Adrenal gland (tissue), 5 donors: ENCODE measurements at regions not wholly inside any gene's neighbourhood (a gene's known extent, or its start where the extent isn't known, plus 50 kb on each side); places are given as distances from the start of the nearest gene placed in this dataset.

Experiments
- POLR2A ChIP-seq, 2 donors: fragments of 450-650 bp; IDR thresholded peaks; one replicate each; pipeline ENCODE4 v1.6.1; 2017; ENCODE audit warnings: antibody characterized with exemption in 2 of 2, mild to moderate bottlenecking in 2 of 2, moderate library complexity in 1 of 2
- TF ChIP-seq, protein P1 (sequence below), 6 experiments: fragments of 450-650 bp in 4 of 6; fragments of 200-600 bp in 2 of 6; sonication (generic) in 1 of 6; IDR thresholded peaks; 1 replicate in 5 of 6; 2 replicates in 1 of 6; pipeline versions ENCODE4 v1.5.1 to v1.8.0; 2016 to 2021; ENCODE audit warnings: antibody characterized with exemption in 6 of 6, mild to moderate bottlenecking in 2 of 6, moderate library complexity in 1 of 6
- donor health status: DM: no; HTN: no; CAD: no.

DNA sequence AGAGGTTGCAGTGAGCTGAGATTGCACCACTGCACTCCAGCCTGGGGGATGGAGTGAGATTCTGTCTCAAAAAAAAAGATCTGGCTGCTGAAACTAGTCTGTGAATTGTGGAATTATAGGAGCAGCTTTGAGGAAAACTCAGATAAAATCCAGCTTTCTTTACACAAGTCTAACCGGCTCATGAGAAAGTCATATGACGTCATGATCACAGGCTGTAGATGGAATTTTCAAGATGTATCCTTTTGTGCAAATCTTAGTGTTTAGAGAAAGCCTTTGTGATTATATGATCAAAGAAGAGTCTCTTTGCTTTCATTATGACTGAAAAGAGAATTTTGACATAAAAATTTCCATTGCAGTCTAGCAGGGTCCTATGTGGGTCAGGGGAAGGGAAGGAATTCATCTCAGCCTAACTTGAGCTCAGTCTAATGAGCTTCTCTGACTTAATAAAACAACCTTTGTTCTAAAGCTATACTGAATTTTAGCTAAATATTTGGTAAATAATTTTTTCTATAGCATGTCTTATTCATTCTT is 90.2 kb upstream of the NCK2 start:
- TF ChIP-seq, protein P1, sequence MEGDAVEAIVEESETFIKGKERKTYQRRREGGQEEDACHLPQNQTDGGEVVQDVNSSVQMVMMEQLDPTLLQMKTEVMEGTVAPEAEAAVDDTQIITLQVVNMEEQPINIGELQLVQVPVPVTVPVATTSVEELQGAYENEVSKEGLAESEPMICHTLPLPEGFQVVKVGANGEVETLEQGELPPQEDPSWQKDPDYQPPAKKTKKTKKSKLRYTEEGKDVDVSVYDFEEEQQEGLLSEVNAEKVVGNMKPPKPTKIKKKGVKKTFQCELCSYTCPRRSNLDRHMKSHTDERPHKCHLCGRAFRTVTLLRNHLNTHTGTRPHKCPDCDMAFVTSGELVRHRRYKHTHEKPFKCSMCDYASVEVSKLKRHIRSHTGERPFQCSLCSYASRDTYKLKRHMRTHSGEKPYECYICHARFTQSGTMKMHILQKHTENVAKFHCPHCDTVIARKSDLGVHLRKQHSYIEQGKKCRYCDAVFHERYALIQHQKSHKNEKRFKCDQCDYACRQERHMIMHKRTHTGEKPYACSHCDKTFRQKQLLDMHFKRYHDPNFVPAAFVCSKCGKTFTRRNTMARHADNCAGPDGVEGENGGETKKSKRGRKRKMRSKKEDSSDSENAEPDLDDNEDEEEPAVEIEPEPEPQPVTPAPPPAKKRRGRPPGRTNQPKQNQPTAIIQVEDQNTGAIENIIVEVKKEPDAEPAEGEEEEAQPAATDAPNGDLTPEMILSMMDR (IDR thresholded peaks at IDR 0.05), result no peak
- no peak for TF ChIP-seq POLR2A (IDR thresholded peaks at IDR 0.05)
